HFFc6 (cell line): ENCODE measurements at regions not wholly inside any gene's neighbourhood (a gene's known extent, or its start where the extent isn't known, plus 50 kb on each side); places are given as distances from the start of the nearest gene placed in this dataset.
"Not testable (repeated sequence)": the region's sequence is repeated elsewhere in the genome, so short reads cannot be mapped to it uniquely, and the experiment has no call there.

Source experiments
- DNase-seq: peaks from one replicate; pipeline ENCODE4 v3.0.0-alpha.2; 2018
- H3K27ac Mint-ChIP-seq: 2 replicates; pipeline ENCODE4 v1.8.0; 2020; ENCODE audit warnings: mild to moderate bottlenecking, mixed read lengths
- H3K27me3 Mint-ChIP-seq: 2 replicates; pipeline ENCODE4 v1.8.0; 2021; ENCODE audit warnings: mild to moderate bottlenecking, moderate library complexity, mixed read lengths; ENCODE audit not compliant: insufficient read depth
- H3K36me3 Mint-ChIP-seq: 2 replicates; pipeline ENCODE4 v1.8.0; 2021; ENCODE audit warnings: low read depth, mixed read lengths
- H3K4me1 Mint-ChIP-seq: 2 replicates; pipeline ENCODE4 v1.8.0; 2020; ENCODE audit warnings: low read depth, mixed read lengths
- H3K4me3 Mint-ChIP-seq: 2 replicates; pipeline ENCODE4 v1.8.0; 2020; ENCODE audit warnings: mild to moderate bottlenecking, moderate library complexity, mixed read lengths
- H3K9me3 Mint-ChIP-seq: 2 replicates; pipeline ENCODE4 v1.8.0; 2020; ENCODE audit warnings: mild to moderate bottlenecking, mixed read lengths
- TF ChIP-seq, protein P1 (sequence below): fragments of 200-600 bp; sonication (generic); IDR thresholded peaks from 2 replicates; pipeline ENCODE4 v1.5.0; 2021; ENCODE audit warnings: antibody characterized with exemption, mild to moderate bottlenecking

DNA sequence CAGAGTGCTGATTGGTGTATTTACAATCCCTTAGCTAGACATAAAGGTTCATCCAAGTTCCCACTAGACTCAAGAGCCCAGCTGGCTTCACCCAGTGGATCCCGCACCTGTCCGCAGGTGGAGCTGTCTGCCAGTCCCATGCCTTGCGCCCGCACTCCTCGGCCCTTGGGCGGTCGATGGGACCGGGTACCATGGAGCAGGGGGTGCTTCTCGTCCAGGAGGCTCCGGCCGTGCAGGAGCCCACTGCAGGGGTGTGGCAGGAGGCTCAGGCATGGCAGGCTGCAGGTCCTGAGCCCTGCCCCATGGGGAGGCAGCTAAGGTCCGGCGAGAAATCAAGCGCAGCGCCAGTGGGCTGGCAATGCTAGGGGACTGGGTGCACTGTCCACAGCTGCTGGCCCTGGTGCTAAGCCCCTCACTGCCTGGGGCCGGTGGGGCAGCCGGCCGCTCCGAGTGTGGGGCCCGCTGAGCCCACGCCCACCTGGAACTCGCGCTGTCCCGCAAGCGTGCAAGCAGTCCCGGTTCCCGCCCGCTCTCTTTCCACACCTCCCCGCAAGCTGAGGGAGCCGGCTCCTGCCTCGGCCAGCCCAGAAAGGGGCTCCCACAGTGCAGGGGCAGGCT lies 1206.3 kb downstream of the OTOL1 start:
- no peaks in the 10 kb centered on the region for H3K36me3 Mint-ChIP-seq
- H3K4me3 Mint-ChIP-seq: no peak overlapping the region
- no peaks in the 10 kb centered on the region; the same call in 1 of the 2 replicates for H3K9me3 Mint-ChIP-seq
- TF ChIP-seq, protein P1, sequence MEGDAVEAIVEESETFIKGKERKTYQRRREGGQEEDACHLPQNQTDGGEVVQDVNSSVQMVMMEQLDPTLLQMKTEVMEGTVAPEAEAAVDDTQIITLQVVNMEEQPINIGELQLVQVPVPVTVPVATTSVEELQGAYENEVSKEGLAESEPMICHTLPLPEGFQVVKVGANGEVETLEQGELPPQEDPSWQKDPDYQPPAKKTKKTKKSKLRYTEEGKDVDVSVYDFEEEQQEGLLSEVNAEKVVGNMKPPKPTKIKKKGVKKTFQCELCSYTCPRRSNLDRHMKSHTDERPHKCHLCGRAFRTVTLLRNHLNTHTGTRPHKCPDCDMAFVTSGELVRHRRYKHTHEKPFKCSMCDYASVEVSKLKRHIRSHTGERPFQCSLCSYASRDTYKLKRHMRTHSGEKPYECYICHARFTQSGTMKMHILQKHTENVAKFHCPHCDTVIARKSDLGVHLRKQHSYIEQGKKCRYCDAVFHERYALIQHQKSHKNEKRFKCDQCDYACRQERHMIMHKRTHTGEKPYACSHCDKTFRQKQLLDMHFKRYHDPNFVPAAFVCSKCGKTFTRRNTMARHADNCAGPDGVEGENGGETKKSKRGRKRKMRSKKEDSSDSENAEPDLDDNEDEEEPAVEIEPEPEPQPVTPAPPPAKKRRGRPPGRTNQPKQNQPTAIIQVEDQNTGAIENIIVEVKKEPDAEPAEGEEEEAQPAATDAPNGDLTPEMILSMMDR: no peak
- peaks cover 12% of the 10 kb centered on the region; the same call in 1 of the 2 replicates for H3K4me1 Mint-ChIP-seq
- H3K27me3 Mint-ChIP-seq: no peaks in the 10 kb centered on the region
- H3K27ac Mint-ChIP-seq: no peak overlapping the region
- DNase-seq: no peak

DNA sequence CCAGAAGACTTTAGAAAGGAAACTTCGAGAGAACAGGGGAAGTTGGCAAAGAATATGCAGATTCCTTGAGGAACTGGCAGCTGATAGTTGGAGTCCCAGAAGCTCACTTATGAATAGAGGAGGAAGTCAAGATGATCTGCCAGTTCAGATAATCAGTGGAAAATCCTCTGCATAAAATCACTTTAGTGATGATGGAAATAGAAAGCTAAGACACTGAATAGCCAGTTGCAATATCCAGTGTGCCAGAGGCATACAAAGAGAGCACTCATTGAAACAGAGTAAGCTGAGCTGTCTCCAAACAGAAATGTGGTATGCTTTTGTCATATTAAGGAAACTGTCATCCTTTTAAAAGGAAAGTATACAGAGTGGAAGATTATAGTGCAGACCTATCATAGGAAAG lies 1207.6 kb downstream of the OTOL1 start:
- no peaks in the 10 kb centered on the region; the same call in 1 of the 2 replicates for H3K9me3 Mint-ChIP-seq
- no peak for DNase-seq
- no peak overlapping the region; the same call in 1 of the 2 replicates for H3K4me3 Mint-ChIP-seq
- TF ChIP-seq, protein P1: no peak
- H3K27me3 Mint-ChIP-seq: no peaks in the 10 kb centered on the region
- no peaks in the 10 kb centered on the region for H3K36me3 Mint-ChIP-seq
- peaks cover 12% of the 10 kb centered on the region; the same call in 1 of the 2 replicates for H3K4me1 Mint-ChIP-seq
- H3K27ac Mint-ChIP-seq: no peak overlapping the region

DNA sequence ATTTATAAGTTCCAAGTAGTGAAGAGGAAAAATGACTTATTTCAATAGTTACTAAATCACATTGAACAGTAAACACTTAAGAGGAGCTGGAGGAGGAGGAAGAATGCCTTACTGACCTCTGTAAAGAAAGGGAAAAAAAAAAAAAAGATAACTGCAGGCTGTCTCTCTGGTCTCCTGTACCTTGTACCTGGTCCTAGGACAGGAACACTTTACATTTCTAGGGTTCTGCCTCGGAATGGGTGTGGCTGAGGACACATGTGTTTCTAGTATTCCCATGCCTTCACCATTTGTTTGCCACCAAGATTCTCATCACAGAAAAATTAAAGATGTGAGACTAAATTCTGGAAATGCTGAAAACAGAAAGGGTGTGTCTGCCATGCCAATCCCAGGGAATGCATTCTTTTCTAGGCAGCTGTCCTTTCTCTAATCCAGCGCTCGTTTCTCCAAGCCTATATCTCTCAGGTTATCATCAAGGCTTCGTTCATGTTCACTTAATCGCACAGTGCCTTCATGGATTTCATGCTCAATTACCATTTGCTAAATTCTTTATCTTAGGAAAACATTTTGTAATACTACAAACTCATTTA lies 1208.3 kb downstream of the OTOL1 start:
- DNase-seq: no peak
- Mint-ChIP-seq H3K36me3 (no peaks in the 10 kb centered on the region), H3K27ac (no peak overlapping the region), H3K9me3 (no peaks in the 10 kb centered on the region; the same call in 1 of the 2 replicates), H3K27me3 (no peaks in the 10 kb centered on the region), H3K4me3 (no peak overlapping the region), H3K4me1 (peaks cover 12% of the 10 kb centered on the region; the same call in 1 of the 2 replicates)
- TF ChIP-seq, protein P1: no peak

DNA sequence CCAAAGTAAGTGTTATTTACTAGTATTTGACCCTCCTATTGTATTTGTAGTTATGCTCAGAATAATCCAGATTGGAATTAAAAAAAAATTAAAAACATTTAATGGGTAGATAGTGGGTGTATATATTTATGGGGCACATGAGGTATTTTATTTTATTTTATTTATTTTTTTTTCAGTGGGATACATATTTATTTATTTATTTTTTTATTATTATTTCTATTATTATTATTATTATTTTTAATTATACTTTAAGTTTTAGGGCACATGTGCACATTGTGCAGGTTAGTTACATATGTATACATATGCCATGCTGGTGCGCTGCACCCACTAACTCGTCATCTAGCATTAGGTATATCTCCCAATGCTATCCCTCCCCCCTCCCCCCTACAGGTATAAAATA lies 1211.8 kb downstream of the OTOL1 start:
- DNase-seq, H3K27me3 Mint-ChIP-seq, H3K9me3 Mint-ChIP-seq, H3K36me3 Mint-ChIP-seq, H3K4me3 Mint-ChIP-seq, H3K27ac Mint-ChIP-seq: not testable (repeated sequence)
- peaks cover 12% of the 10 kb centered on the region; the same call in 1 of the 2 replicates for H3K4me1 Mint-ChIP-seq

DNA sequence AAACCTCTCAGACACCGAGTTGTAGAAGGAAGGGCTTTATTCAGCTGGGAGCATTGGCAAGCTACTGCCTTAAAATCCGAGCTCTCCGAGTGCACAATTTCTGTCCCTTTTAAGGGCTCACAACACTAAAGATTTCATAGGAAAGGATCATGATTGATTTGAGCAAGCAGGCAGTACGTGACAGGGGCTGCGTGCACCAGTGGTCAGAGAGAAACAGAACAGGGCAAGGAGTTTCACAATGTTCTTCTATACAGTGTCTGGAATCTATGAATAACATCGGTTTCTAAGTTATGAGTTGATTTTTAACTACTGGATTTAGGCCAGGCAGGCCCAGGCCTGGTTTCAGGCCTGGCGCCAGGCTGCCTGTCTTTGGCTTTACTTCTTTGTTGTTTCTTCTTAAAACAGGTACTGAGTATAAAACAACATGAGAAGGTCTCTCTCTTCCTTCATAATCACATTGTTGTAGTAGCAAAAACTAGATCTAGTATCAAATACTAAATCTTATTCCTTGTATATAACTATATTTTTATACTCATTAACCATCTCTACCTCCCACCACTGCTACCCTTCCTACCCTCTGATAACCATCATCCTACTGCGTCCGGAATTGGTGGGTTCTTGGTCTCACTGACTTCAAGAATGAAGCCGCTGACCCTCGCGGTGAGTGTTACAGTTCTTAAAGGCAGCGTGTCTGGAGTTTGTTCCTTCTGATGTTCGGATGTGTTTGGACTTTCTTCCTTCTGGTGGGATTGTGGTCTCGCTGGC lies 1212.5 kb downstream of the OTOL1 start:
- not testable (repeated sequence) for H3K9me3 Mint-ChIP-seq, H3K27ac Mint-ChIP-seq, H3K4me3 Mint-ChIP-seq, H3K27me3 Mint-ChIP-seq, DNase-seq, H3K36me3 Mint-ChIP-seq
- H3K4me1 Mint-ChIP-seq: peaks cover 11% of the 10 kb centered on the region; the same call in 1 of the 2 replicates

DNA sequence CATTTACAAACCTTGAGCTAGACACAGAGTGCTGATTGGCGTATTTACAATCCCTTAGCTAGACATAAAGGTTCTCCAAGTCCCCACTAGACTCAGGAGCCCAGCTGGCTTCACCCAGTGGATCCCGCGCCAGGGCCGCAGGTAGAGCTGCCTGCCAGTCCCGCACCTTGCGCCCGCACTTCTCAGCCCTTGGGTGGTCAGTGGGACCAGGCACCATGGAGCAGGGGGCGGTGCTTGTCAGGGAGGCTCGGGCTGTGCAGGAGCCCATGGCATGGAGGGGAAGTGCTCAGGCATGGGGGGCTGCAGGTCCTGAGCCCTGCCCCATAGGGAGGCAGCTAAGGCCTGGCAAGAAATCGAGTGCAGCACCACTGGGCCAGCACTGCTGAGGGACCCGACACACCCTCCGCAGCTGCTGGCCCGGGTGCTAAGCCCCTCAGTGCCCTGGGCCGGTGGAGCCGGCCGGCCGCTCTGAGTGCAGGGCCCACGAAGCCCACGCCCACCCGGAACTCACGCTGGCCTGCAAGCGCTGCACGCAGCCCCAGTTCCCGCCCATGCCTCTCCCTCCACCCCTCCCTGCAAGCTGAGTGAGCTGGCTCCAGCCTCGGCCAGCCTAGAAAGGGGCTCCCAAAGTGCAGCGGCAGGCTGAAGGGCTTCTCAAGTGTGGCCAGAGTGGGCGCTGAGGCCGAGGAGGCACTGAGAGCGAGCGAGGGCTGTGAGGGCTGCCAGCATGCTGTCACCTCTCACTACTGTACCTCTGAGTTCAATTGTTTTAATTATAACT lies 1213.9 kb downstream of the OTOL1 start:
- TF ChIP-seq, protein P1: no peak
- no peak overlapping the region for H3K4me3 Mint-ChIP-seq
- H3K4me1 Mint-ChIP-seq: no peaks in the 10 kb centered on the region
- DNase-seq: no peak
- H3K9me3 Mint-ChIP-seq: no peaks in the 10 kb centered on the region
- no peaks in the 10 kb centered on the region for H3K36me3 Mint-ChIP-seq
- no peak overlapping the region for H3K27ac Mint-ChIP-seq
- peaks cover 1% of the 10 kb centered on the region; the same call in 1 of the 2 replicates for H3K27me3 Mint-ChIP-seq

DNA sequence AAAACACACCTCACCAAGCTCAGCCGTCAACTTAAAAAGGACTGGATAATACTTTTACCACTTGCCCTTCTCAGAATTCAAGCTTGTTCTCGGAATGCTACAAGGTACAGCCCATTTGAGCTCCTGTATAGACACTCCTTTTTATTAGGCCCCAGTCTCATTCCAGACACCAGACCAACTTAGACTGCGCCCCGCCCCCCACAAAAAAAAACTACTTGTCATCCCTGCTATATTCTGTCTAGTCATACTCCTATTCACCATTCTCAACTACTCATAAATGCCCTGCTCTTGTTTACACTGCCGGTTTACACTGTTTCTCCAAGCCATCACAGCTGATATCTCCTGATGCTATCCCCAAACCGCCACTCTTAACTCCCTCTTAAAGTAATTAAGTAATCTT lies 1220.5 kb downstream of the OTOL1 start:
- H3K36me3 Mint-ChIP-seq, H3K27ac Mint-ChIP-seq, H3K9me3 Mint-ChIP-seq, DNase-seq, H3K27me3 Mint-ChIP-seq, H3K4me3 Mint-ChIP-seq: not testable (repeated sequence)
- peaks cover 21% of the 10 kb centered on the region for H3K4me1 Mint-ChIP-seq
